Astrocyte (in vitro differentiated cells and primary cell): ENCODE measurements at regions not wholly inside any gene's neighbourhood (a gene's known extent, or its start where the extent isn't known, plus 50 kb on each side); places are given as distances from the start of the nearest gene placed in this dataset.

Source experiments
- CTCF ChIP-seq: IDR thresholded peaks from 2 replicates; pipeline ENCODE4 v1.5.1; 2011; ENCODE audit warnings: low read depth, mild to moderate bottlenecking, inconsistent platforms, low read length, moderate library complexity; ENCODE audit not compliant: insufficient read depth
- EZH2 ChIP-seq: IDR thresholded peaks from 2 replicates; pipeline ENCODE4 v1.6.1; 2012; ENCODE audit warnings: mild to moderate bottlenecking, low read length, inconsistent platforms; ENCODE audit not compliant: insufficient read depth

GRCh38 chr13:42474954-42475353 lies 99.0 kb upstream of the TNFSF11 start:
- TF ChIP-seq CTCF (no peak), EZH2 (no peak)
